ENCODE measurements at regions not wholly inside any gene's neighbourhood (a gene's known extent, or its start where the extent isn't known, plus 50 kb on each side); places are given as distances from the start of the nearest gene placed in this dataset.

DNA sequence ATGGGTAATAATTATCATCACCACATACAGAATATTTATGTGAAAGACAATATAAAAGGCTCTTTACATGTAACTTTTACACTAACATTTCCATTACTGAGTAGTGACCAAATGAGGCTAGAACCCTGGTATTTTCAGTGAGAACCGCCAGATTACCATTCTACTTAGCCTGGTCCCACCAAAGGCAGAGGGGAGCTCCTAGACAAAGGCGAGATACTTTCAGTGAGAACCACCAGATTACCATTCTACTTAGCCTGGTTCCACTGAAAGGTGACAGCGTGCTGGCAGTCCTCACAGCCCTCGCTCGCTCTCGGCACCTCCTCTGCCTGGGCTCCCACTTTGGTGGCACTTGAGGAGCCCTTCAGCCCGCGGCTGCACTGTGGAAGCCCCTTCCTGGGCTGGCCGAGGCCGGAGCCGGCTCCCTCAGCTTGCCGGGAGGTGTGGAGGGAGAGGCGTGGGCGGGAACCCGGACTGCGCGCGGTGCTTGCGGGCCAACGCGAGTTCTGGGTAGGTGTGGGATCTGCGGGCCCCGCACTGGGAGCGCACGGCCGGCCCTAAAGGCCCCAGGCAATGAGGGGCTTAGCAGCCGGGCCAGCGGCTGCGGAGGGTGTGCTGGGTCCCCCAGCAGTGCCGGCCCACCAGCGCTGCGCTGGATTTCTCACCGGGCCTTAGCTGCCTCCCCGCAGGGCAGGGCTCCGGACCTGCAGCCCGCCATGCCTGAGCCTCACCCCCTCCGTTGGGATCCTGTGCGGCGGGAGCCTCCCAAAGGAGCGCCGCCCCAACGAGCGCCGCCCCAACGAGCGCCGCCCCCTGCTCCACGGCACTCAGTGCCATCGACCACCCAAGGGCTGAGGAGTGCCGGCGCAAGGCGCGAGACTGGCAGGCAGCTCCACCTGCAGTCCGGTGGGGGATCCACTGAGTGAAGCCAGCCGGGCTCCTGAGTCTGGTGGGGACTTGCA, 1276.1 kb downstream of the PCDH7 start:
- H3K4me3 ChIP-seq: no peak overlapping the region
- no peak overlapping the region for H3K27ac ChIP-seq
- H3K36me3 ChIP-seq: no peaks in the 10 kb centered on the region
- TF ChIP-seq POLR2A (IDR thresholded peaks at IDR 0.05) (no peak), CTCF (IDR thresholded peaks at IDR 0.05 in 4 of 5, conservative IDR thresholded peaks at IDR 0.05 in 1 of 5) (no peak)
- no peaks in the 10 kb centered on the region for H3K9me3 ChIP-seq
- H3K4me1 ChIP-seq: no peaks in the 10 kb centered on the region
- no peaks in the 10 kb centered on the region for H3K27me3 ChIP-seq
- intact Hi-C loops (cut with DNase I; ENCODE audit: low total_unique reads) (no loop called here), in situ Hi-C loops (cut with MboI; ENCODE audit: low sequenced_read_pairs in 4 of 4) (no loop called here)
- ATAC-seq (no peak), DNase-seq (no peak)

DNA sequence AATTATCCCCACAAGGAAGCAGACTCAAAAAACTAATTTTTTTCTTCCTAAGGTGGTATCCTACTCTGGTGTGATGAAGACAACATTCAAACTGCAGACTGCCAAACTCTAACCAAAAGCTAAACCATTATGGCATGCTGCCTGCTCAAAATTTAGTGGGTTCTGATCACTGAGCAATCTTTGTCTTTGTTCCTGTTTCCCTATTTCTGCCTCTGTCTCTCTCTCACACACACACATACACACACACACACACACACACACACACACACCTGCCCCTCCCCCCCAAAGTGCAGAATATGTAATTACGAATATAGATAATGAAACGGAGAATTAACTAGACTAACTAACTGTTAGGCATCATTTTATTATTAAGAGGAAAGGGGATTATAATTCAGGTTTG, 1278.6 kb downstream of the PCDH7 start:
- DNase-seq (no peak), ATAC-seq (no peak)
- Histone ChIP-seq H3K27ac (no peak overlapping the region), H3K9me3 (no peaks in the 10 kb centered on the region), H3K27me3 (no peaks in the 10 kb centered on the region), H3K4me3 (no peak overlapping the region), H3K4me1 (no peaks in the 10 kb centered on the region), H3K36me3 (no peaks in the 10 kb centered on the region)
- intact Hi-C loops (cut with DNase I; ENCODE audit: low total_unique reads) (no loop called here), in situ Hi-C loops (cut with MboI; ENCODE audit: low sequenced_read_pairs in 4 of 4) (no loop called here)
- TF ChIP-seq CTCF (IDR thresholded peaks at IDR 0.05 in 4 of 5, conservative IDR thresholded peaks at IDR 0.05 in 1 of 5) (no peak), POLR2A (IDR thresholded peaks at IDR 0.05) (no peak)

DNA sequence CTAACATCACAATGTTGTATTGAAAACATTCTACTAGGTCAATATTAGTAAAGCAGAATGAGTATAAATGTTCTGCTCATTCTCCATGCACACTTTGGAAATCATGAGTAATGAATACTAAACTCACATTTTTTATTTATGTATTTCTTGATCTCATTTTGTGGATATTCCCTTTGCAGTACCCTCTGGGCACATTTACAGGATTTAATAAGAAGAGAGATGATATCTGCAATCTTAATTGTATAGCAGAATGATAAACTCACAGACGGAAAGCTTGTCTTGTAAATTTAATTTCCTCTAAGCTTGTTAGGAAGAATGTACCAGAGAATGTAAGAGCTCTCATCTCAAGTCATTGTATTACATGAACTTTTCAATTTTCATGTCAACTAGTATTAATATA, 1279.7 kb downstream of the PCDH7 start:
- in situ Hi-C loops (cut with MboI; ENCODE audit: low sequenced_read_pairs in 4 of 4): no loop called here
- DNase-seq (no peak), ATAC-seq (no peak)
- no peak for TF ChIP-seq CTCF (IDR thresholded peaks at IDR 0.05 in 4 of 5, conservative IDR thresholded peaks at IDR 0.05 in 1 of 5)
- TF ChIP-seq POLR2A (IDR thresholded peaks at IDR 0.05): no peak
- no peak overlapping the region for H3K27ac ChIP-seq
- intact Hi-C loops (cut with DNase I; ENCODE audit: low total_unique reads): no loop called here
- H3K27me3 ChIP-seq: no peaks in the 10 kb centered on the region
- H3K9me3 ChIP-seq: no peaks in the 10 kb centered on the region
- no peaks in the 10 kb centered on the region for H3K4me1 ChIP-seq
- H3K36me3 ChIP-seq: no peaks in the 10 kb centered on the region
- H3K4me3 ChIP-seq: no peak overlapping the region

DNA sequence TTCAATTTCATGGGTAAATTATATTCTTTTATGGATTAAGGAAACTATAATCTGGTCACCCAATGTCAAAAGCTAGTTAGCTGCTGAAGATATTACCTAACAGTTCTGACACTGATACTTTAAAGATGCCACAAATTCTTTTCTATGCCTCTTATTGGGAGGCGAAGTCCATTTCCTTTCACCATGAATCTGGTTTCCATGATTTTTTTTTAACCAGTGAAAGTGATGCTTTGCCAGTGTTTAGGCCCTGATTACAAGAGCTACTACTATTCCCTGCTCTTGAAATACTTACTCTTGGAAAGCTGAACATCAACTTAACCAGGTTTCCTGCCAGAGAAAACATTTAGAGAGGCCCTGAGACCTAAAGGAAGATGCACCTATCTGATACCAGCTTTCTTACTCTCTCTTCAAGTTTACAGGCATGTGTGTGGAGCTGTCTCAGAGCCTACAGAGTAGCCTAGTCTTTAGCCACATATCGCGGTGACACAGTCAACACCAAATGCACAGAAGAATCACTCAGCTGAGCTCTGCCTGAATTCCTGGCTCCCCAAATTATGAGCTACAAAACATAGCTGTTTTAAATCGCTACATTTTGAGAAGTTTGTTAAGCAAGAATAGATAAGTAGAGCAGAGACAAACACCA, 1280.8 kb downstream of the PCDH7 start:
- Histone ChIP-seq H3K27me3 (no peaks in the 10 kb centered on the region), H3K27ac (no peak overlapping the region), H3K36me3 (no peaks in the 10 kb centered on the region), H3K4me1 (no peaks in the 10 kb centered on the region), H3K4me3 (no peak overlapping the region), H3K9me3 (no peaks in the 10 kb centered on the region)
- in situ Hi-C loops (cut with MboI; ENCODE audit: low sequenced_read_pairs in 4 of 4): no loop called here
- intact Hi-C loops (cut with DNase I; ENCODE audit: low total_unique reads): no loop called here
- DNase-seq (no peak), ATAC-seq (no peak)
- TF ChIP-seq CTCF (IDR thresholded peaks at IDR 0.05 in 4 of 5, conservative IDR thresholded peaks at IDR 0.05 in 1 of 5): no peak
- TF ChIP-seq POLR2A (IDR thresholded peaks at IDR 0.05): no peak
